Smooth muscle cell (in vitro differentiated cells): ENCODE measurements at regions not wholly inside any gene's neighbourhood (a gene's known extent, or its start where the extent isn't known, plus 50 kb on each side); places are given as distances from the start of the nearest gene placed in this dataset.
A peak's percentile ranks its signal among the peaks of the same experiment; 100 is the strongest.

Experiments
- DNase-seq: peaks from one replicate; lab custom pipeline; 2025; ENCODE audit not compliant: unreplicated experiment; lab: John Stamatoyannopoulos, UW
- H2AFZ ChIP-seq: fragments of 200-600 bp; sonication (generic); 2 replicates; pipeline ENCODE4 v1.6.0; 2016; ENCODE audit warnings: antibody characterized with exemption, low read depth, mild to moderate bottlenecking
- H3F3A ChIP-seq: fragments of 200-600 bp; sonication (generic); 2 replicates; pipeline ENCODE4 v1.6.0; 2017; ENCODE audit warnings: antibody characterized with exemption, low read depth
- H3K27ac ChIP-seq: fragments of 200-600 bp; sonication (generic); 2 replicates; pipeline ENCODE4 v1.5.1; 2016; ENCODE audit warnings: low read depth, mild to moderate bottlenecking
- H3K27me3 ChIP-seq: fragments of 200-600 bp; sonication (generic); 2 replicates; pipeline ENCODE4 v1.6.1; 2016; ENCODE audit warnings: low read depth, mild to moderate bottlenecking
- H3K36me3 ChIP-seq: fragments of 200-600 bp; sonication (generic); 2 replicates; pipeline ENCODE4 v1.5.1; 2016; ENCODE audit warnings: low read depth
- H3K4me1 ChIP-seq: fragments of 200-600 bp; sonication (generic); 2 replicates; pipeline ENCODE4 v1.5.1; 2016; ENCODE audit warnings: low read depth
- H3K4me2 ChIP-seq: fragments of 200-600 bp; sonication (generic); 2 replicates; pipeline ENCODE4 v1.6.0; 2016; ENCODE audit warnings: mild to moderate bottlenecking
- H3K4me3 ChIP-seq: fragments of 200-600 bp; sonication (generic); 2 replicates; pipeline ENCODE4 v1.5.1; 2016; ENCODE audit warnings: mild to moderate bottlenecking
- H3K79me2 ChIP-seq: fragments of 200-600 bp; sonication (generic); 2 replicates; pipeline ENCODE4 v1.6.0; 2016; ENCODE audit warnings: low read depth, mild to moderate bottlenecking
- H3K9ac ChIP-seq: fragments of 200-600 bp; sonication (generic); 2 replicates; pipeline ENCODE4 v1.6.0; 2016; ENCODE audit warnings: low read depth
- H3K9me3 ChIP-seq: fragments of 200-600 bp; sonication (generic); replicated peaks from 2 replicates; pipeline ENCODE4 v1.5.1; 2016; ENCODE audit warnings: low read depth
- H4K20me1 ChIP-seq: fragments of 200-600 bp; sonication (generic); 2 replicates; pipeline ENCODE4 v1.6.0; 2016; ENCODE audit warnings: low read depth
- CTCF ChIP-seq: fragments of 200-600 bp; sonication (generic); IDR thresholded peaks from 2 replicates; pipeline ENCODE4 v1.5.1; 2017; ENCODE audit warnings: borderline replicate concordance, mild to moderate bottlenecking, antibody characterized with exemption; ENCODE audit not compliant: insufficient read depth, poor library complexity, severe bottlenecking
- WGBS: methylation state at CpG from one replicate; pipeline ENCODE4 v1.1.7; 2016; ENCODE audit warnings: low lambda C conversion rate; 5-methylcytosine and 5-hydroxymethylcytosine counted together

- no peaks in the 10 kb centered on the region for H3K27me3 ChIP-seq
- H3K4me3 ChIP-seq = no peak overlapping the region
- no peaks in the 10 kb centered on the region for H4K20me1 ChIP-seq
- no peak overlapping the region for H3K27ac ChIP-seq
- H3K4me2 ChIP-seq = no peak overlapping the region
- 75% methylated on average over 19 of the region's 19 CpGs for WGBS
- H3K9me3 ChIP-seq = no peaks in the 10 kb centered on the region
- H3K79me2 ChIP-seq = no peaks in the 10 kb centered on the region
- peaks cover 9% of the 10 kb centered on the region for H3F3A ChIP-seq
- no peak overlapping the region for H3K9ac ChIP-seq
- H2AFZ ChIP-seq = no peak overlapping the region
- no peak for DNase-seq
- H3K4me1 ChIP-seq = peaks cover 3% of the 10 kb centered on the region
- no peak for TF ChIP-seq CTCF
- no peaks in the 10 kb centered on the region for H3K36me3 ChIP-seq
Measured at GRCh38 chr6:26268659-26269402, 96.2 kb upstream of the BTN3A2 start.

DNA sequence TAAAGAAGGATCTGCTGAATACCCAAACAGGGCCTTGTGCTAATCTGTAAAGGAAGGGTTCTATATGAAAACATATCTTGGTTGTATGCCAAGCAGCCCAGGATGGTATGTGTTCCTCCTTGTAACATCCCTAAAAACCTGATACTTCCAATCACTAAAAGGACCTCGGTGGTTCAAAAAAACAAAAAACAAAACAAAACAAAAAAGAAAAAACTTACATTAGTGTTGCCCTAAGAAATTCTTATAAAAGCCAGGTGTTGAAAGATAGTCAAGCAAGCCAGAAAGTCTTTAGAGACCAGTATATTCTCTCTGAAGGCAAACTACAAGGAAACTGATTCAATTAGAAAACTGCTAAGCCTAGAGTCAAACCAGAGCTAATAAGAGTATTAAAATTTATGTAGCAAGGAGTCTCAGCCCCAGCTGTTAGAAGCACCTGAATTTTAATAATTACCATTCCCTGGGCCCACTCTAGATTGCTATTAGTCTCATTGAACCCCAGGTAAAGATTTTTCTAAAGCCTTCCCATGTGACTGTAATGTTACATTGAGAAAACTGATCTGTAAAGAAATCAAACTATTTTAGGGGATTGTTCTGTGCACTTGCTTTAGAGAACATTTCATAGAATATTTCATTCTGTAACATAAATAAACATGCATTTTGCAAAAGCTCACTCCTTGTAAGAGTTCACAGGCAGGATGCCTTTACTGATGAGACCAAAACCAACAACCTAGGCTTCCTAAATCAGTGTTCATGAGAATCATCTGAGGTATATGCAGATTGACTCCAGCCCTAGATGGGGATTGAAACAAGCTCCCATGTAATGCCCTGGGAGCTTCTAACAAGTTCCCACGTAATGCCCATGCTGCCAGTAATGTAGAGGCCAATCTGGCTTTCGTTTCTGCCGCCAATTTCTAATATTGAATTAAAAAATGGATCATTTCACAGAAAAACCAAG lies 95.2 kb upstream of the BTN3A2 start:
- Histone ChIP-seq H3K9me3 (no peaks in the 10 kb centered on the region), H4K20me1 (no peaks in the 10 kb centered on the region), H3F3A (peaks cover 9% of the 10 kb centered on the region), H3K36me3 (no peaks in the 10 kb centered on the region), H3K27me3 (no peaks in the 10 kb centered on the region), H3K4me1 (peaks cover 9% of the 10 kb centered on the region), H3K9ac (no peak overlapping the region), H3K27ac (no peak overlapping the region), H2AFZ (peak overlapping the region; percentile 68), H3K4me2 (peak overlapping the region; percentile 94), H3K79me2 (no peaks in the 10 kb centered on the region), H3K4me3 (peak overlapping the region; percentile 76)
- no peak for DNase-seq
- 9% methylated on average over 4 of the region's 4 CpGs for WGBS
- no peak for TF ChIP-seq CTCF

DNA sequence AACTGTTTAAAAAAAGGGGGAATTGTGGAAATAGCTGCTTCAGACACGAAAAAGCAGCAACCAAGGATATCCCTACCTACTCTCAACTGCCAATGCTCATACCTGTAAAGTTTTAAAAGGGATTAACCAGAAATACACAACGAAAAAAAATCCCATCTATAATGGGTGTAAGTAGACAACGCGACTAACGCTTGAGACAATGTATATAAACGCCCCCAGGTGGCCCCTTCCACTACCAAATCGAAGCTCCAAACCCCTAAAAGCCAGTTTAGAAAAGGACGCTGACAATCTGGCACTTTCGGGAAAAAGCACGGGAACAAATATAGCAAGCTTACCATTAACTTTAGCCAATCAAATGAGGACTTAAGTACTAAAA lies 94.5 kb upstream of the BTN3A2 start:
- Histone ChIP-seq H3K79me2 (no peaks in the 10 kb centered on the region), H3K4me2 (peak overlapping the region; percentile 94), H3K4me1 (peaks cover 9% of the 10 kb centered on the region), H3K36me3 (no peaks in the 10 kb centered on the region), H2AFZ (peak overlapping the region; percentile 68), H4K20me1 (no peaks in the 10 kb centered on the region), H3K27me3 (no peaks in the 10 kb centered on the region), H3F3A (peaks cover 9% of the 10 kb centered on the region), H3K9ac (no peak overlapping the region), H3K27ac (no peak overlapping the region), H3K4me3 (peak overlapping the region; percentile 76), H3K9me3 (no peaks in the 10 kb centered on the region)
- no peak for DNase-seq
- WGBS = 2% methylated on average over 10 of the region's 10 CpGs
- no peak for TF ChIP-seq CTCF
